Brain pericyte (primary cell): ENCODE measurements at regions not wholly inside any gene's neighbourhood (a gene's known extent, or its start where the extent isn't known, plus 50 kb on each side); places are given as distances from the start of the nearest gene placed in this dataset.

Experiments
- DNase-seq: peaks from one replicate; pipeline ENCODE4 v3.0.0-alpha.2; 2012; ENCODE audit warnings: low read depth, low spot score

GRCh38 chr4:138028923-138029322 lies 213.2 kb downstream of the SLC7A11 start:
- DNase-seq, result no peak

- DNase-seq, result no peak
Measured at GRCh38 chr4:138021139-138021830, 220.9 kb downstream of the SLC7A11 start.

- DNase-seq, result no peak
Measured at GRCh38 chr4:138014590-138015288, 227.4 kb downstream of the SLC7A11 start.

GRCh38 chr4:138013625-138014024 lies 228.5 kb downstream of the SLC7A11 start:
- no peak for DNase-seq

- no peak for DNase-seq
Measured at GRCh38 chr4:138010639-138011038, 231.5 kb downstream of the SLC7A11 start.

GRCh38 chr4:138007572-138007971 lies 234.6 kb downstream of the SLC7A11 start:
- DNase-seq, result no peak

- no peak for DNase-seq
Measured at GRCh38 chr4:138005486-138005885, 236.7 kb downstream of the SLC7A11 start.

GRCh38 chr4:138003248-138003647 lies 238.9 kb downstream of the SLC7A11 start:
- DNase-seq, result no peak

- no peak for DNase-seq
Measured at GRCh38 chr4:137998666-137999429, 243.3 kb downstream of the SLC7A11 start.

- no peak for DNase-seq
Measured at GRCh38 chr4:137997496-137997895, 244.7 kb downstream of the SLC7A11 start.

GRCh38 chr4:137994853-137995252 lies 247.3 kb downstream of the SLC7A11 start:
- DNase-seq, result no peak

- DNase-seq, result no peak
Measured at GRCh38 chr4:137993232-137993631, 248.9 kb downstream of the SLC7A11 start.

GRCh38 chr4:137981277-137981676 lies 260.9 kb downstream of the SLC7A11 start:
- no peak for DNase-seq

GRCh38 chr4:137980641-137981040 lies 261.5 kb downstream of the SLC7A11 start:
- no peak for DNase-seq

GRCh38 chr4:137979938-137980337 lies 262.2 kb downstream of the SLC7A11 start:
- DNase-seq, result no peak

GRCh38 chr4:137968956-137969678 lies 273.0 kb downstream of the SLC7A11 start:
- DNase-seq, result no peak

- no peak for DNase-seq
Measured at GRCh38 chr4:137967480-137968190, 274.5 kb downstream of the SLC7A11 start.

GRCh38 chr4:137966504-137966903 lies 275.6 kb downstream of the SLC7A11 start:
- DNase-seq, result no peak

GRCh38 chr4:137961051-137961438 lies 281.1 kb downstream of the SLC7A11 start:
- no peak for DNase-seq

GRCh38 chr4:137960371-137961050 lies 281.6 kb downstream of the SLC7A11 start:
- no peak for DNase-seq

GRCh38 chr4:137957806-137958205 lies 284.3 kb downstream of the SLC7A11 start:
- DNase-seq, result no peak
